A673 (cell line): ENCODE measurements at regions not wholly inside any gene's neighbourhood (a gene's known extent, or its start where the extent isn't known, plus 50 kb on each side); places are given as distances from the start of the nearest gene placed in this dataset.

Source experiments
- CTCF ChIP-seq: fragments of 300-800, 200-600 bp; sonication (generic); conservative IDR thresholded peaks from 2 replicates; pipeline ENCODE4 v1.5.1; 2017; ENCODE audit warnings: low read depth, mild to moderate bottlenecking, antibody characterized with exemption, low read length, moderate library complexity, mixed read lengths
- EZH2 ChIP-seq: fragments of 200-600 bp; sonication (generic); IDR thresholded peaks from 2 replicates; pipeline ENCODE4 v1.6.1; 2017; ENCODE audit warnings: borderline replicate concordance, low read depth, mild to moderate bottlenecking, mixed read lengths, antibody characterized with exemption, low read length; ENCODE audit not compliant: poor library complexity, severe bottlenecking

GRCh38 chr3:76866729-76867408, 173.0 kb upstream of the ROBO2 start:
- TF ChIP-seq CTCF (no peak), EZH2 (no peak)
